K562 (cell line): ENCODE measurements at regions not wholly inside any gene's neighbourhood (a gene's known extent, or its start where the extent isn't known, plus 50 kb on each side); places are given as distances from the start of the nearest gene placed in this dataset.

Experiments used
- ATAC-seq: fragments of 200-7000 bp; cut with Tn5 transposase; 3 replicates; pipeline ENCODE4 v1.9.1; 2020; ENCODE audit warnings: moderate library complexity
- BruUV-seq: library from RNA; stranded (reverse); fragments of 400-500 nt; replicated peaks from 2 replicates; lab custom pipeline; 2021; lab: Mats Ljungman, UMichigan
- CTCF ChIA-PET: fragments of 300-600 bp; formaldehyde crosslinking; extraction: SDS; loops from one replicate; lab custom pipeline; 2021; ENCODE audit warnings: low intra/inter-chr PET ratio; lab: Yijun Ruan, JAX
- POLR2A ChIA-PET: fragments of 300-600, 350-650 bp; sonication (Branson Sonifier 250); formaldehyde crosslinking; extraction: SDS; loops from one replicate; lab custom pipeline; 2021; ENCODE audit warnings: antibody characterized with exemption, inconsistent platforms; lab: Yijun Ruan, JAX
- DNase-seq, 4 experiments: peaks; one replicate each; pipeline versions ENCODE4 v3.0.0 to v3.0.0-alpha.2; 2011 to 2018; ENCODE audit warnings: low spot score in 3 of 4, mixed read lengths in 3 of 4; ENCODE audit errors: extremely low read depth in 1 of 4
- FAIRE-seq: peaks from 2 replicates; lab custom pipeline; 2011; peaks lifted over from hg19 to GRCh38; lab: Jason Lieb, UNC
- H2AFZ ChIP-seq: 2 replicates; pipeline ENCODE4 v1.6.0; 2011; ENCODE audit warnings: low read depth, low read length, control low read depth, inconsistent platforms
- H3K27ac ChIP-seq: fragments of 200-600 bp; 3 replicates; pipeline ENCODE4 v1.8.0; 2011; ENCODE audit warnings: low read depth, mild to moderate bottlenecking, control low read depth, inconsistent platforms, low read length, moderate library complexity, mixed read lengths; ENCODE audit errors: extremely low read depth
- H3K27me3 ChIP-seq, 2 experiments: fragments of 300-600 bp in 1 of 2; 2 replicates in 1 of 2; 3 replicates in 1 of 2; pipeline versions ENCODE4 v1.6.0 to v1.8.0; 2011; ENCODE audit warnings: inconsistent platforms in 2 of 2, low read length in 2 of 2, mild to moderate bottlenecking in 1 of 2, mixed read lengths in 1 of 2, moderate library complexity in 1 of 2; ENCODE audit not compliant: control insufficient read depth in 2 of 2, insufficient read depth in 2 of 2
- H3K36me3 ChIP-seq: fragments of 300-600 bp; 3 replicates; pipeline ENCODE4 v1.8.0; 2011; ENCODE audit warnings: mild to moderate bottlenecking, low read length, inconsistent platforms; ENCODE audit not compliant: control insufficient read depth, insufficient read depth
- H3K4me1 ChIP-seq, 2 experiments: fragments of 200-600 bp in 1 of 2; replicated peaks in 1 of 2; 2 replicates in 1 of 2; 3 replicates in 1 of 2; pipeline versions ENCODE4 v1.5.1 to v1.8.0; 2011; ENCODE audit warnings: inconsistent platforms in 2 of 2, low read length in 2 of 2, mild to moderate bottlenecking in 1 of 2, mixed read lengths in 1 of 2, moderate library complexity in 1 of 2; ENCODE audit not compliant: control insufficient read depth in 2 of 2, insufficient read depth in 2 of 2
- H3K4me2 ChIP-seq: 2 replicates; pipeline ENCODE4 v1.6.1; 2011; ENCODE audit warnings: low read length, control low read depth, inconsistent platforms, mixed read lengths; ENCODE audit not compliant: insufficient read depth
- H3K4me3 ChIP-seq: fragments of 200-600 bp; sonication (generic), shearing (Covaris generic); 2 replicates; pipeline ENCODE4 v1.5.1; 2016; ENCODE audit warnings: control low read depth, inconsistent platforms
- H3K79me2 ChIP-seq: fragments of 200-600 bp; 3 replicates; pipeline ENCODE4 v1.8.0; 2011; ENCODE audit warnings: low read length, inconsistent platforms; ENCODE audit not compliant: control insufficient read depth, insufficient read depth
- H3K9ac ChIP-seq, 2 experiments: 2 replicates each; pipeline versions ENCODE4 v1.6.0 to v1.6.1; 2011; ENCODE audit warnings: low read depth in 2 of 2, low read length in 2 of 2, control low read depth in 1 of 2, inconsistent platforms in 1 of 2, mild to moderate bottlenecking in 1 of 2, mixed read lengths in 1 of 2; ENCODE audit not compliant: insufficient read depth in 1 of 2
- H3K9me1 ChIP-seq: one replicate; pipeline ENCODE4 v1.6.0; 2011; ENCODE audit warnings: inconsistent platforms, mild to moderate bottlenecking, low read length, moderate library complexity; ENCODE audit not compliant: control insufficient read depth, insufficient read depth
- H3K9me3 ChIP-seq: replicated peaks from 2 replicates; pipeline ENCODE4 v1.5.1; 2011; ENCODE audit warnings: low read depth, low read length, inconsistent platforms; ENCODE audit not compliant: control insufficient read depth, insufficient read depth
- H4K20me1 ChIP-seq: replicated peaks from 2 replicates; pipeline ENCODE4 v1.6.1; 2011; ENCODE audit warnings: low read length, inconsistent platforms, mixed read lengths; ENCODE audit not compliant: control insufficient read depth, insufficient read depth
- ATF1 ChIP-seq, 2 experiments: fragments of 450-650 bp in 1 of 2; IDR thresholded peaks; 2 replicates each; pipeline ENCODE4 v1.6.1; 2016; ENCODE audit warnings: missing compliant biosample characterization in 1 of 2, missing genetic modification characterization in 1 of 2
- ESRRA ChIP-seq: fragments of 450-650 bp; IDR thresholded peaks from 2 replicates; pipeline ENCODE4 v1.6.1; 2014; ENCODE audit warnings: low read depth, mild to moderate bottlenecking, moderate library complexity, borderline replicate concordance
- GTF2A2 ChIP-seq: IDR thresholded peaks from 2 replicates; pipeline ENCODE4 v1.6.1; 2016; ENCODE audit warnings: mild to moderate bottlenecking, missing genetic modification characterization, missing compliant biosample characterization
- GTF2F1 ChIP-seq: IDR thresholded peaks from 2 replicates; pipeline ENCODE4 v1.6.1; 2011; ENCODE audit warnings: low read depth, low read length, improper control_type of control experiment
- HMG20B ChIP-seq: fragments of 250-450 bp; sonication (Bioruptor Pico); IDR thresholded peaks from 2 replicates; pipeline ENCODE4 v1.5.0; 2021; ENCODE audit warnings: mild to moderate bottlenecking
- HNRNPUL1 ChIP-seq: fragments of 200-400 bp; formaldehyde crosslinking; IDR thresholded peaks from 2 replicates; pipeline ENCODE4 v1.6.1; 2017; ENCODE audit warnings: low read length
- MCM2 ChIP-seq: fragments of 450-650 bp; IDR thresholded peaks from 2 replicates; pipeline ENCODE4 v1.6.1; 2017; ENCODE audit warnings: low read depth, mild to moderate bottlenecking
- POU5F1 ChIP-seq: fragments of 150-350 bp; IDR thresholded peaks from 2 replicates; pipeline ENCODE4 v1.6.1; 2014; ENCODE audit warnings: borderline replicate concordance, low read length, low read depth, mild to moderate bottlenecking; ENCODE audit not compliant: partially characterized antibody
- SAP30 ChIP-seq: fragments of 200-600 bp; sonication (generic); IDR thresholded peaks from 2 replicates; pipeline ENCODE4 v1.6.1; 2012; ENCODE audit warnings: borderline replicate concordance, low read depth, mild to moderate bottlenecking, moderate library complexity, low read length, control low read depth, inconsistent platforms; ENCODE audit not compliant: insufficient read depth, poor library complexity, severe bottlenecking
- SRSF3 ChIP-seq: fragments of 200-400 bp; formaldehyde crosslinking; IDR thresholded peaks from 2 replicates; pipeline ENCODE4 v1.6.1; 2016; ENCODE audit warnings: mild to moderate bottlenecking, low read length, moderate library complexity; ENCODE audit not compliant: insufficient read depth
- ZNF316 ChIP-seq: fragments of 450-650 bp; IDR thresholded peaks from 2 replicates; pipeline ENCODE4 v1.6.1; 2016
- ZNF561 ChIP-seq: fragments of 450-650 bp; formaldehyde crosslinking; conservative IDR thresholded peaks from 2 replicates; pipeline ENCODE4 v1.4.0; 2020; ENCODE audit warnings: mild to moderate bottlenecking, moderate library complexity
- WGBS: fragments of 100-300 bp; shearing (Covaris generic); methylation state at CpG from one replicate; pipeline ENCODE4 v1.1.6; 2016; ENCODE audit warnings: low coverage, mixed read lengths; ENCODE audit not compliant: insufficient coverage; ENCODE audit errors: missing lambda C conversion rate; 5-methylcytosine and 5-hydroxymethylcytosine counted together
- in situ Hi-C: fragments of 300-500 bp; cut with MboI; formaldehyde crosslinking; loops from 4 replicates; pipeline ENCODE4 v1.15.0; 2018; ENCODE audit warnings: inconsistent platforms, mixed read lengths
- intact Hi-C: fragments of 100-400 bp; cut with micrococcal nuclease; formaldehyde crosslinking; loops from 2 replicates; pipeline ENCODE4 v1.14.2; 2022

DNA sequence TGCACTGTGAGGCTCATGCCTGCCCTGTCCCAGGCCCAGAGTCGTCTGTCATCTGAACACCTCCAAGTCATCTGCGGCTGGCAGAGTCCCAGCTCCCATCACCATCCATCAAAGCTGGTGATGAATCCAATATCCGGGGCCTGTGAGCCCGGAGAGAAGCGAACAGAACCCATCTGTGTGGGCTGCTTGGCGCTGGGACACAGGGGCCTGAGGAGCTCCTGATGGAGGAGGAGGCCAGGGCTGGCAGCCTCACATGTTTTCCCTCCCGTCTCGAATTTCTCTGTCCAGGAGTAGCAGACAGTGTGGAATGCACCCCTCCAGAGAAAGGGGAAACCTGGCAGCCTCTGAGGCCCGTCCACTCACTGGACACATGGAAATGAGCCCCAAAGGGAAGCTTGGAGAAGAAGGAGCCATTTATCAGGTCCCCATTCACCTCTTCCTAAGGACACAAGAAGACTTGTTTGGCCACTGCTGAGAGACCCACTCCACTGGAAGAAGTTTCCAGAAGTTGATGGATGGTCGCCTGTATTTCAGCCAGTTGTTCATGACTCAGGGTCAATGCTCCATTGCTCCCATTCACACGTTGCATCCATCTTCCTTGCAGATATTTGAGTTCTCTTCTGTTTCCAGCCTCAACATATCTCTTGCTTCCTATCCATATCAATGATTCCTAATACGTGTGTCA is 307.5 kb upstream of the SULF2 start:
- DNase-seq (no peak), ATAC-seq (no peak), FAIRE-seq (no peak)
- Histone ChIP-seq H3K4me2 (no peak overlapping the region), H3K27ac (no peak overlapping the region), H3K9ac (no peak overlapping the region), H3K9me1 (no peaks in the 10 kb centered on the region), H4K20me1 (no peaks in the 10 kb centered on the region), H3K4me1 (no peaks in the 10 kb centered on the region; a peak in 1 of 5 replicates), H3K9me3 (no peaks in the 10 kb centered on the region), H3K27me3 (peaks cover 0 to 10% of the 10 kb centered on the region in 2 experiments; a peak in 2 of 5 replicates), H3K4me3 (no peak overlapping the region), H2AFZ (no peak overlapping the region), H3K79me2 (no peaks in the 10 kb centered on the region), H3K36me3 (no peaks in the 10 kb centered on the region)
- WGBS = 1% methylated on average over 11 of the region's 12 CpGs
- in situ Hi-C loops = no loop called here
- ChIA-PET POLR2A (interaction anchor here (0.5 to 0.6 kb wide), 2 partner anchors 26 to 47 kb away, joined by 3 to 6 read pairs; no protein-coding TSS in a partner anchor), CTCF (no interaction called here)
- intact Hi-C loops = no loop called here
- TF ChIP-seq ATF1 (CRISPR knock-in tag; IDR thresholded peaks at IDR 0.05) (no peak), ATF1 (tag; IDR thresholded peaks at IDR 0.05) (no peak), SAP30 (no peak), POU5F1 (no peak), HMG20B (no peak), HNRNPUL1 (no peak), ESRRA (no peak), GTF2F1 (no peak), ZNF316 (no peak), MCM2 (no peak), GTF2A2 (tag) (no peak), SRSF3 (no peak), ZNF561 (no peak)
- BruUV-seq = no TSS peak
